GM10266 (cell line): ENCODE measurements at regions not wholly inside any gene's neighbourhood (a gene's known extent, or its start where the extent isn't known, plus 50 kb on each side); places are given as distances from the start of the nearest gene placed in this dataset.

ENCODE experiments used
- DNase-seq: peaks from one replicate; pipeline ENCODE4 v3.0.0; 2012; ENCODE audit errors: extremely low spot score
- TF ChIP-seq, protein P1 (sequence below): IDR thresholded peaks from 2 replicates; pipeline ENCODE4 v1.5.1; 2012; ENCODE audit warnings: mild to moderate bottlenecking, low read depth; ENCODE audit not compliant: control insufficient read depth, insufficient read depth; ENCODE audit errors: missing control alignments

DNA sequence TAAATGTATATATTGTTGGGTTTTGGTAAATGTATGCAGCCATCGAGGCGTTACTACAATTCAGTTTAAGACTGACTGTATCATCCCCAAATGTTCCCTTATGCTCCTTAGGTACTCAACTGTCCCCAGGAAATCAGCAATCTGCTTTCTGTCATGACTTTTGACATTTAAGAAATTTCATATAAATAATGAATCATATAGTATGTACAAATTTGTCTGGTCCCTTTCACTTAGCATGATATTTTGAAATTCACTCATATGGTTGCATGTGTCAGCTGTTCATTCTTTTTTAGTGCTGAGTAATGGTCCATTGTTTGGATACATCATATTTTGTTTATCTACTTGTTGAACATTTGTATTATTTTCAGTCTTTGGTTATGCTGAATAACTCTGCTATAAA is 218.8 kb downstream of the C4orf33 start:
- DNase-seq, result no peak
- TF ChIP-seq, protein P1, sequence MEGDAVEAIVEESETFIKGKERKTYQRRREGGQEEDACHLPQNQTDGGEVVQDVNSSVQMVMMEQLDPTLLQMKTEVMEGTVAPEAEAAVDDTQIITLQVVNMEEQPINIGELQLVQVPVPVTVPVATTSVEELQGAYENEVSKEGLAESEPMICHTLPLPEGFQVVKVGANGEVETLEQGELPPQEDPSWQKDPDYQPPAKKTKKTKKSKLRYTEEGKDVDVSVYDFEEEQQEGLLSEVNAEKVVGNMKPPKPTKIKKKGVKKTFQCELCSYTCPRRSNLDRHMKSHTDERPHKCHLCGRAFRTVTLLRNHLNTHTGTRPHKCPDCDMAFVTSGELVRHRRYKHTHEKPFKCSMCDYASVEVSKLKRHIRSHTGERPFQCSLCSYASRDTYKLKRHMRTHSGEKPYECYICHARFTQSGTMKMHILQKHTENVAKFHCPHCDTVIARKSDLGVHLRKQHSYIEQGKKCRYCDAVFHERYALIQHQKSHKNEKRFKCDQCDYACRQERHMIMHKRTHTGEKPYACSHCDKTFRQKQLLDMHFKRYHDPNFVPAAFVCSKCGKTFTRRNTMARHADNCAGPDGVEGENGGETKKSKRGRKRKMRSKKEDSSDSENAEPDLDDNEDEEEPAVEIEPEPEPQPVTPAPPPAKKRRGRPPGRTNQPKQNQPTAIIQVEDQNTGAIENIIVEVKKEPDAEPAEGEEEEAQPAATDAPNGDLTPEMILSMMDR, result no peak

DNA sequence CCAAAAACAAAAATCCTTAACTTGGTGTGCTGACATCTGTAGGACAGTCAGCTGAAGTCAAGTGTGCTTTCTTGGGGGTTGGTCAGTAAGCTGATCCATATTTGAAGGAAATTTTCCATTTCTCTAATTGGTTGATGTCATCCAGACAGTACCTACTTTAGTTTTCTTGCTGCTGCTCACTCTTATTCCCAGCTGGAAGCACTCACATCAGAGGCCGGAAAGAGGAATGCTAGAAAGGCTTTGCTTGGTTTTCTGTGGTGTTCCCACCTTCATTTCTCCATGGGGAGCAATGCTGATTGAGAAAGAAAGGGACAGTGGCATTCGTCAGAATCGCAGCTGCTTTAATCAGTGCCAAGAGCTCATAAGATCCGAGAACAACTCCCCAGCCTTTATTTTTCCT is 227.0 kb downstream of the C4orf33 start:
- no peak for DNase-seq
- TF ChIP-seq, protein P1, result no peak

DNA sequence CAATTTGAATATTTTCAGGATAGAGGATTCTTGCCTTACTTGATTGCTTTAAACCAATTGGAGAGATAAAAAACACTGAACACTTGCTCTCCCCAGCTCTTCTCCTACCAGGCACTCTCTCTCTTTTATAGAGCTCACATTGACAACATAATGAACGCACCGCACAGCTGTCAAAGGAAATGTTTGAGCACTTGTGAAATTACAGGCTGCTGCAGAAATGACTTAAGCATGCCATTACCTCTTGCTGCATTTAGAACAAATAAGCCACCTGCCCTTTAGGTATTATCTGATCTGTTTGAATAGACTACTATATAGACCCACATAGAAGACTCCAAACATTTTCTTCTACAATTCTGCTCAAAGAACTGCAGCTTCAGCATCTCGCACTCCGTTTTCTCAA is 227.7 kb downstream of the C4orf33 start:
- TF ChIP-seq, protein P1, result no peak
- no peak for DNase-seq

DNA sequence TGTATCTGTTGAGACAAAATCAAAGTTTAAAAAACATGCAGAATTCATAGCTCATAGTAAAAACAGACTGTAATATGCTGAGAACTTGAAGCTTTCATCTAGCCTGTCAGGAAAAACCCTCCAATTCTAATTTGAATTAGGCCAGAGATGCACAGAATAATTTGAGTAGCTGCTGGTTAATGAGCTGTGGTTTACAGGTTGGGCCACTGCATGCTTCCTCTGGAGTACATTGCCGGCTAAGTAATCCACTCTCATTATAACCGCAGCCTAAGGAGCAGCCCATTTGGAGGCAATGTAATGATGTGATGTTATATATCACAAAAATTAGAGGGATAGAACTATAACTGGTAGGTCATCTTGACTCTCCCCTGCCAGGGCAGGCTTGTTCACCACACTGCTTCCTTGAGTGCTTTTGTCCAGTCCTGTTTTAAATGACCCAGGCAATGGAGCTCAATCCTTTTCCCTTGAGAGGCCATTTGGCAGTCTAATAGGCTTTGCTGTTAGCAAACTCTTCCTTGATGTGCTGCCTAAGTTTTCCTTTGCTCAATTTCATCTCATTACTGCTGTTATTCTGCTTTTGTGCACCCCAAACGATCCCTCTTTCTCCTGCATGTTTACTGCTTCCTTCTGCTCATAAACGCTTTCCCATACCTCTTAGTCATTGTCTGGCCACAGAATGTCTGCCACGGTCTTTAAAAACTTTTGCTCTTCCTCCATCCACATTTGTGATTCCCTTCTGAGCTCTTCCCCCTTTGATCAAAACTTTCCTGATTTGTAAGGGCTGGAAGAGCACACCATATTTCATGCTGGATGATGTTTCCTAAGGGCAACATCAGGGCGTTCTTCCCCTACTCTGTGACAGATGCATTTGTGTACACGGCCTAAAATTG is 230.9 kb downstream of the C4orf33 start:
- DNase-seq, result no peak
- TF ChIP-seq, protein P1, result no peak

DNA sequence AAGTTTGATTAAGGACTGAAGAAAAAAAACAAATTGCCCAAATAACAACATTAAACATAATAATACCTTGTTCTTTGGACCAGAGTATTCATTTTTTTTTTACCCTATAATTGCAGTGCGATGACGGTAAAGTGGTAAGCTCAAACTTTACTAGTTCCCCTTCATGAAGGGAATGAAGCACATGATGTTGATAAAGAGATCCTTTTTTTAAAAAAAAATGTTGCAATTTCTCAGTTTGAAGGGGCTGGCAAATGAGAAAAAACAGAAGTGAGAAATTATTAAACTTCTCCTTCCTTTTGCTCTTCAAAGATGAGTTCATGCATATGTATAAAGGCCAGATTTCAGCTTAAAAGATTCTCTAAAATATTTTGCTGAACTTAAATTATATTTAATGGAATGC is 231.7 kb downstream of the C4orf33 start:
- no peak for DNase-seq
- TF ChIP-seq, protein P1, result no peak

DNA sequence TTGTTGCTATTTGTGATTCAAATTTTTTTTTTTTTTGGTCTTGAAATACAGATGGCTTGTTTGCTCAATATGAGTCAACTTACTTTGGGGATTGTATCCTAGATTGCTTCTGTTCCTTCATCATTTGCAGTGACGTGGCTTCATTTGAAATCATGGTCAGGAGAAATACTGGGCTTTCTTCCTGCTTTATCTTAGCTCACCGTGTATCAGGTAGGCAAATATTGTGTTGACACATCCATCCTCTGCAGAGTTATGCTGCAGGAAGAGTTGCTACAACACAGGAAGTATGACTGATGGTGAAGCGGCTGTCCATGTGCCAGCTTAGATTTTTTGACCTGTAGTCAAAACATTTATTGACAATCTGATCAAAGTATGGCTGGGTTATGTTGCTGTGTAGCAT is 232.2 kb downstream of the C4orf33 start:
- no peak for DNase-seq
- TF ChIP-seq, protein P1, result no peak

DNA sequence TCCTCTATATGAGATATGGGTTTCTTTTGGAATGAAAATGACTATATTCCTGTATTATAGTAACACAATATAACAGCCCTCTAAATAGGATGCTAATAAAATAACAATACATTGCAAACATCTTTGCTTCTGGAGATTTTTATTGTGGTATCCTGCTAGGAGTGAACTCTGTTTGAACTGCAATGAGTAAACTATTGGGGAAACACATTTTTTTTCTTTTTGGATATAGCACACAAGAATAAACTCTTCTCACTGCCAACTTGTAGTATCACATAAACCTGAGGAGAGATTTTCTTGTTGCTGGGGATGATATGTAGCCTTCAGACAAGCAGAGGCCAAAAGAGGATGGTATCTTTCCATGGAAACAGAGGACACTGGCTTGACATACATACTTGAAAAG is 238.2 kb downstream of the C4orf33 start:
- TF ChIP-seq, protein P1, result no peak

More for the DNA sequence above, 238.2 kb downstream of the C4orf33 start:
- DNase-seq, result no peak
